GM12873 (cell line): ENCODE measurements at regions not wholly inside any gene's neighbourhood (a gene's known extent, or its start where the extent isn't known, plus 50 kb on each side); places are given as distances from the start of the nearest gene placed in this dataset.

ENCODE experiments used
- CTCF ChIP-seq: IDR thresholded peaks from 2 replicates; pipeline ENCODE4 v1.5.1; 2012; ENCODE audit warnings: low read depth, mild to moderate bottlenecking, moderate library complexity, low read length, control low read depth; ENCODE audit not compliant: insufficient read depth; ENCODE audit errors: missing control alignments

GRCh38 chr10:109007514-109007913 lies 915.8 kb downstream of the XPNPEP1 start:
- no peak for TF ChIP-seq CTCF

GRCh38 chr10:108990441-108990840 lies 932.9 kb downstream of the XPNPEP1 start:
- TF ChIP-seq CTCF = no peak

GRCh38 chr10:108989976-108990375 lies 933.3 kb downstream of the XPNPEP1 start:
- no peak for TF ChIP-seq CTCF

GRCh38 chr10:108982159-108982558 lies 941.2 kb downstream of the XPNPEP1 start:
- no peak for TF ChIP-seq CTCF

- no peak for TF ChIP-seq CTCF
Measured at GRCh38 chr10:108980869-108981268, 942.4 kb downstream of the XPNPEP1 start.

GRCh38 chr10:108975459-108976058 lies 947.8 kb downstream of the XPNPEP1 start:
- TF ChIP-seq CTCF = no peak

GRCh38 chr10:108970016-108970415 lies 953.3 kb downstream of the XPNPEP1 start:
- no peak for TF ChIP-seq CTCF

- no peak for TF ChIP-seq CTCF
Measured at GRCh38 chr10:108966411-108966810, 956.9 kb downstream of the XPNPEP1 start.
